Activated CD4-positive, alpha-beta T cell treated with anti-CD3 and anti-CD28 coated beads, Interleukin-2, Interleukin-6, amounts not matched to agents 100 ng/mL and 50 ng/mL, durations not matched to agents 16 hours and 8 hours (primary cell): ENCODE measurements at regions not wholly inside any gene's neighbourhood (a gene's known extent, or its start where the extent isn't known, plus 50 kb on each side); places are given as distances from the start of the nearest gene placed in this dataset.
"Not testable (repeated sequence)": the region's sequence is repeated elsewhere in the genome, so short reads cannot be mapped to it uniquely, and the experiment has no call there.

ENCODE experiments used
- DNase-seq: peaks from one replicate; pipeline ENCODE4 v3.0.0-alpha.2; 2020

DNA sequence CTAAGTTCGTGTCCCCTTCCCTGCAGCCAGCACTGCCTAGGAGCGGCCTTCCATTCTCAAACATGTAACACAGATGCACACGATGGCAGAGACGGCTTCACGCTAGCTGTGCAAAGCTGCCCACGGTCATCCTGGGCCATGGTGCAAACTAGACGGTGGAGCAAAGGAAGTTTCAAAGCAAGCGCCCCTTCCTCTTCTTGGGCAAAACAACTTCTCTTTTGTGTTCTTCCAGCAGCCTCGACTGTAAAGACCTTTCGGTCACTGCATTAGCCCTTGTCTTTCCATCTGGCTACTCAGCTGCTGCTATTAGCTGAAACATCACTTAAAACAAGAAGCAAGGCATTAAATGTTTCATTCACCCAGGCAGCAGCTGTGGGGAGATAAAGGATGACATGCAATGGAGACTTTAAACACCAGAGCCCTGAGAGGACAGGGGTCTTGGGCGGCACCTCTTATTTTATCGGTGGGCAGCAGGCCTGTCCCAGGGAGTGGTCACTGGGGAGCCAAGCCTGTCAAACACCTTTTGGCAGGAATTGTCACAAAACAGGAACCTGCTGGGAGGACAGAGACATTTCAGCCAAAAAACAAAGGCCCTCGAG, 214.8 kb downstream of the KLF6 start:
- DNase-seq, result no peak

- no peak for DNase-seq
These were observed 216.0 kb downstream of the KLF6 start for GRCh38 chr10:3568983-3569382.

GRCh38 chr10:3568392-3568791, 216.6 kb downstream of the KLF6 start:
- DNase-seq, result no peak

DNA sequence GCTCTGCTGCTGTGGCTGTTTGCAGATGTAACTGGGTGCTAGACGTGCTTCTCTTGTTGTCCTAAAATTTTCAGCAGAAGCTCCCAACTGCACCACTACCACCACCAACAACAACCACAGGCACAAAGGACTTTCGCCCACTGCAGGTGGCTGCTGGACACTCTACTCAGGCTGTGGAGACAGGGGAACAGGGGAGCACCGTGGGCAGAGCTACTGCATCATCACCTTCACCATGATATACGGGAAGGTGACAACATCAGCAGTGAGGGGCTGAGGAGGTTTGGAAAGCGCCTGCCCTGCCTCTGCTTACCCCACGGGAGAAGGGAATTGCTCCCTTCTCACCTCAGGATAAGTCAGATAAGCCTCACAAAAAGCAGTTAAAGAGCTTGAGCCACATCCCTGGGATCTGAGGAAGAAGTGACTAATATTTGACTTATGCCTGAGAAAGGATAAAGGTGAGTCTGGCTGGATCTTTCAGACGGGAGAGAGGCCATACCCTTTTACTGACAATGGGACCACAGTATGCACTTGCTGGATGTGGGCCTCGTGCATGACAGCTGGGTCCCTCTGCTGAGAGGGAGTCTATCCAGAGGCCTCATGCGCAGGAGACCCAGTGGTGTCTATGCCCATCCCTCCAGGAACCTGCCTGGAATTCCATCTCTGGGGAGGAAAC, 217.6 kb downstream of the KLF6 start:
- no peak for DNase-seq

DNA sequence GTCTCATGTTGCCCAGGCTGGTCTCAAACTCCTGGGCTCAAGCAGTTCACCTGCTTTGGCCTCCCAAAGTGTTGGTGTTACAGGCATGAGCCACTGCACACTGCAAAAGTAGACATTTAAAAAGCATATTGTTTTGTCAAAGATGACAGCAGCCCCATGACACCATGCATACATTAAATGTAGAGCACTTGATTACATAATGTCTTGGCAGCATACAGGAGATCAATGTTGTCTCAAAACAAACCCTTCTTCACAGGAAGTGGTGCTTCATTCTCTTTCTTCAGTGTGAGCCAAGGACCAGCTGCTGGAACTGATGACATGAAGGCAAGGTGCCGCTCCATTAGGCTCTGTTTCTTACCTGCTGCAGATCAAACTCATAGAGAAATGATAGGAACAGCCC, 218.4 kb downstream of the KLF6 start:
- DNase-seq, result no peak

GRCh38 chr10:3564346-3565002, 220.5 kb downstream of the KLF6 start:
- no peak for DNase-seq

DNA sequence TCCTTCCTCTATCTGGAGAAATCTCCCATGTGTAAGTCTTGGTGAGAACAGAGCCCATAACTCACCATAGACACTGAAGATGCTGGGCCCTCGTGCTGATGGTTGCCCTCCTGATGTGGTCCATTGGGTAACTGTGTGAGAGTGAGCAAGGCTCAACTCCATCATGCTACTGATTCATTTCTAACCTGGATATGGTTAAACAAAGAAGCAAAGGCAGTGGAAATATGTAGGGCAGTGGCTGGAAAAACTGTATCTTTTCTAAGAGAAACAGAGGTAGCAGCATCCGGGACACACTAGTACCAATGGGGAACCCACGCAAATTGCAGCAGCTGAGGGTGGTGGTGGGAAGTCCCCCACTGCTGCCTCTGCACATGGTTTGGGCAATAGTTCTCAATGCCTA, 221.7 kb downstream of the KLF6 start:
- peak; percentile 45 for DNase-seq

DNA sequence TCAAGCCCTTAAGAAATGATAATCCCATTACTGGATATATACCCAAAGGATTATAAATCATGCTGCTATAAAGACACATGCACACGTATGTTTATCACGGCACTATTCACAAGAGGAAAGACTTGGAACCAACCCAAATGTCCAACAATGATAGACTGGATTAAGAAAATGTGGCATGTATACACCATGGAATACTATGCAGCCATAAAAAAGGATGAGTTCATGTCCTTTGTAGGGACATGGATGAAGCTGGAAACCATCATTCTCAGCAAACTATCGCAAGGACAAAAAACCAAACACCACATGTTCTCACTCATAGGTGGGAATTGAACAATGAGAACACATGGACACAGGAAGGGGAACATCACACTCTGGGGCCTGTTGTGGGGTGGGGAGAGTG, 224.4 kb downstream of the KLF6 start:
- DNase-seq, result not testable (repeated sequence)

GRCh38 chr10:3559527-3559926, 225.5 kb downstream of the KLF6 start:
- DNase-seq, result no peak

DNA sequence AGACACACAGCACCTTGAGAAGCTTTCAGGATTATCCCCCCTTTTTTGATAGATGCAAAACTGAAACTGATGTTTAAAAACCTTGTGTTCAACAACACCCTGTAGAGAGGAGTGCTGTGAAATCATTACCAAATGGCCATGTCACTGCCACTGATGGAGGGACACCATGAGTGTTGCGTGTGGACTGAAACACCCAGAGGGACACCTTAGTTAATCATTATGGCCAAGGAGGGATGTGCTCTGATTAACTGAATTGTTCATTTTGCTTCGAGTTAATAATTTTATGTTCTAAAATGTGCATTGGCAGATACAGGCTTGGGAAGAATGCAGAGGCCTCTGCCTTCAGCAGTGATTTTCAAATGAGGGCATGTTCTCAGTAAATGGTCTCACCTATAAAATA, 226.0 kb downstream of the KLF6 start:
- DNase-seq, result no peak

DNA sequence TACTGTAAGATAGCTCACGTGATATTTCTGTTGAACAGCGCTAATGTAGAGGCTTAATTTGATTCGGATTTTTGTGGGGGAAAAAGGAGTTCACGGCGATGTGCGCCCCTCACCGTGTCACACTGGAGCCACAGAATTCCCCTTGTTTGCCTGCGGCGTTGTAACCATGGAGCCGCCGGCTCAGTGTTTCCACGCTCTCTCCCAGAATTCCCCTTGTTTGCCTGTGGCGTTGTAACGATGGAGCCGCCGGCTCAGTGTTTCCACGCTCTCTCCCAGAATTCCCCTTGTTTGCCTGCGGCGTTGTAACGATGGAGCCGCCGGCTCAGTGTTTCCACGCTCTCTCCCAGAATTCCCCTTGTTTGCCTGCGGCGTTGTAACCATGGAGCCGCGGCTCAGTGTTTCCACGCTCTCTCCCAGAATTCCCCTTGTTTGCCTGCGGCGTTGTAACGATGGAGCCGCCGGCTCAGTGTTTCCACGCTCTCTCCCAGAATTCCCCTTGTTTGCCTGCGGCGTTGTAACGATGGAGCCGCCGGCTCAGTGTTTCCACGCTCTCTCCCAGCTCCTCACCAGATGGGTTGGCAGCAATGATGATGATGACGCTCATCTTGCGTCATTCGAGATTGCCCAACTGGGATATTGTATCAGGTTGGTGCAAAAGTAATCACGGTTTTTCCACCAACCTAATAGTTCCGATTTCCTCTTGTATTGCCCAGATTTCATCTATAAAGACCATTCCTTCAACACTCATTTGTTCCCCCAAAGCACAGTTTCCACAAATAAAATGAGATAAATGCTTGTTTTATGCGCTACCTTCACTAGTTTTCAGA, 228.6 kb downstream of the KLF6 start:
- not testable (repeated sequence) for DNase-seq

DNA sequence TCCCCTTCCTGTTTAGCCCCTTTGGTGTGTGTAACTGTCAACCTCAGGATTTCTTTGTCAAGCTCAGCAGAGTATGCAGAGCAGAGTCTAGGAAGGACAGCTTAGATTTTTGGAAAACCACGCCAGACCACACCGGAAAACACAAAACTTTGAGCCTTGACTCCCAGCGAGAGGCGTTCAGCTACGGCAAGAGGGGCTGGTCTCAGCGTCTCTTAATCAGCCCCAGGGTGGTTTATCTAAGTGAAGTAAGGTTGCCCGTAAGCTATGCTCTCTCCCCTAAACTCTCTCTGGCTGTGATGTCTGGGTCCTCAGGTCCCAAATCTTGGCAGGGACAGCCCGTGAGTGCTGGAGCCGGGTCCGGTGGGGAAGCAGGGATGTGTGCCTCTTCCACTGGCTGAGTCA, 230.9 kb downstream of the KLF6 start:
- DNase-seq, result no peak

- no peak for DNase-seq
These were observed 232.7 kb downstream of the KLF6 start for GRCh38 chr10:3552281-3552680.

DNA sequence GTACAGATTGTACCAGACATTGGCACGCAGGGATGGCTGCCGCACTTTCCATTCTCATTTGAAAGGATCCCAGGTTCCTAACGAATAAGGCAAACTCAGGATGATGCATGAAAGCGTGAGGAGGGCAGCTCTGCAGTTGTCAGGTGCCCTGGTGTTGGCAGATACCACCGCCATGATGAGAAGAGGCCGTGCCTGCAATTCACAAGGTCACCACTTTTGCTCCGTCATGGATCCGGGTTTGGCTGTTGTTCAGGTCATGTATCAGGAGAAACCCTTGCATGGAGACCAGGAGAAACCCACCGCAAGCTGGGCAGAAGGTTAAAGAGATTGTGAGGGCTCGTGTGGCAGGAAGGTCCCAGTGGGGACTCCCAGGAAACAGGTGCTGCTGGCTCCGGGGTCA, 233.2 kb downstream of the KLF6 start:
- DNase-seq, result no peak

DNA sequence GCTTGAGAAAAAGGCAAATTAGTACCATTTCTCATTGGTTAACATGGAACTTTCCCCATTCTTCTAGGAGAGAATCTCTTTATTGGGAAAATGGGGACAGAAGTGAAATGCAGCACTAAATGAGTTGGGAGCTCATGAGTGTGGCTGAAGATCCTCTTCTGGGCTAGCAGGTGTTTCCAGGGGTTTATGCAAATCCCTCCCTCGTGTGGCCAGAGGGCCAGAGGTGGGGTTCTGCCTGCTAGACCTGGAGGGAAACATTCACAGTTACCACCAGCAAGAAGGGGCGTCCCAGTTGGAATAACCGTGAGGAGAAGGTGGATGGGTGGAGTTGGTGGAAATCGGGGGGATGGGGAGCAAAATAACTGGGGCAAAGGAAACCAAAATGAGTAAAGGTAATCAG, 235.9 kb downstream of the KLF6 start:
- no peak for DNase-seq

DNA sequence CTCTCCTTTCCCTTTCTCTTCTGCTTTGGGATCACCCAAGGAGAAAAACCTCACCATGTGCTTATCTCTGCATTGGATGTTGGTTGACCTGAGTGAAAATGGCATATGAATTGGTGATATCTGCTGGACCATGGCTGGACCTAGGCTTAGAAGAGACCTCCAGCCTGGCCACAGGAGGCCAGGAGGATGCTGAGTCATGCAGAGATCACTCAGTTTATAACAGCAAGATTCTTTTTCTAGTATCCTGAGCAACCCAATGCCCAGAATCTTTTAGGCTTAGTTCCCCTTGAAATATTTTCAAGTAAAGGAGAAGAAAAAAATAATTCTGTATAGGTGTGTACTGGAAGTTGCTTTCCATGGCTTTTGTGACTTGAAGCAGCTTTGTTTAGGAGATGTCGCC, 236.3 kb downstream of the KLF6 start:
- no peak for DNase-seq

- no peak for DNase-seq
These were observed 236.9 kb downstream of the KLF6 start for GRCh38 chr10:3548076-3548475.

- no peak for DNase-seq
These were observed 240.4 kb downstream of the KLF6 start for GRCh38 chr10:3544561-3544960.

DNA sequence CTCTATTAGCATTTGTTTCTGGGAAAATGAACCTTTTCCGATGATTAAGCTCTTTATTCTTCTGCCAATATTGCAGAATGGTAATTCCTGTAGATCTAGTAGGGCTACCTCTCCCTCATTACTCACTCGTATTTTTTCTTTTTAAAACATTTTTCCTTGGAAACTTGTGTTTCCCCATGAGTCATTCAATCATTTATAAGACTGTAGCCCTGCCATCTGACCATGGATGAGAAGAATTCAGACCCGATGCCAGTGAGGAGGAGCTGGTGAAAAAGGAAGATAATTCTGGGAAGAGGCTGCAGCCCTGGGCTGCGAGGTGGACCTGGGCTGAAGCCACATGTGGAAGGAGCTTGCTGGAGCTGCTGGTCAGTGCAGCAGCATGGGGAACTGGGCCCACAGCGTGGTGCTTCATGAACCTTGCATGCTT, 242.8 kb downstream of the KLF6 start:
- no peak for DNase-seq

GRCh38 chr10:3539696-3540383, 245.2 kb downstream of the KLF6 start:
- DNase-seq, result no peak

DNA sequence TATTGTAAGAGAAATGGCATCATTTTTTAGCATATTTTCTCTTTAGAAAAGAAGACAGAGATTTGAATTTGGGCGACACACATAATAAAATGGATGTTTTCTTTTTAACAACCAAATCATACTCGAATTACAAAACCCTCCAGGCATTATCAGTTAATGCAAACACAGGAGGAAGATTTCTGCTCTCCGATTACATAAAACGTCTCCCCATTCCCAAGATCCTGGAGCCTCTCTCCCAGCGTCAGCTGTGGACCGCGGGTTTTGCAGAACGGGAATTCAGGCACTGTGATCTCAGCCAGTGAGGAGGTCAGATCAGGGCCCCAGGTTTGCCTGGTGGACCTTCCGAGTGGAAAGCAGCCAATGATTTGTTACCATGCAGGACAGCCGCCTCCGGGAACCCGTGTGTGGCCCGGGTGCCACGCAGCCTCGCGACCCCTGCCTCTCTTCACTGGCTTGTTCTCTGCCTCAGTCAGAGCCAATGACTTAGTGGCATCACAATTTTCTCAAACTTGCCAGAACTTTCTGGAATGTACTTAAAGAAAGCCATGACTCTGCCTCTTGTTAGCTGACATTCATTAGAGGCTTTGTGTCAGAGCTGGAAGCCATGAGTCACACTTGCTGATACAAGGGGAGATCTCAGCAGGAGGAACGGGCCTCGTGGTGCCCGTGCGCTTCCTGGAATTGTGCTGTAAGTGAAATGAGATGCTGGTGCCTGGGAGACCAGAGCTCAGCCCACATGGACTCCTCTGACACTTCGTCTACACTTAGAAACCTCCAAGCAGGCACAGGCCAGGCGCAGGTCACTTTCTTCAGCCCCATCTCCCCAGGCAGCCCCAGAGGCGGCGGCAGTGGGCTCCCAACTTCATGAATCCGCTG, 246.1 kb downstream of the KLF6 start:
- no peak for DNase-seq

- DNase-seq, result no peak
These were observed 246.7 kb downstream of the KLF6 start for GRCh38 chr10:3538291-3538655.
